HG03280 (cell line): ENCODE measurements at regions not wholly inside any gene's neighbourhood (a gene's known extent, or its start where the extent isn't known, plus 50 kb on each side); places are given as distances from the start of the nearest gene placed in this dataset.
"Not testable (repeated sequence)": the region's sequence is repeated elsewhere in the genome, so short reads cannot be mapped to it uniquely, and the experiment has no call there.

ENCODE experiments used
- ATAC-seq: cut with Tn5 transposase; IDR thresholded peaks from one replicate; pipeline ENCODE4 v1.9.1; 2021; ENCODE audit warnings: mild to moderate bottlenecking, moderate library complexity; ENCODE audit not compliant: unreplicated experiment

DNA sequence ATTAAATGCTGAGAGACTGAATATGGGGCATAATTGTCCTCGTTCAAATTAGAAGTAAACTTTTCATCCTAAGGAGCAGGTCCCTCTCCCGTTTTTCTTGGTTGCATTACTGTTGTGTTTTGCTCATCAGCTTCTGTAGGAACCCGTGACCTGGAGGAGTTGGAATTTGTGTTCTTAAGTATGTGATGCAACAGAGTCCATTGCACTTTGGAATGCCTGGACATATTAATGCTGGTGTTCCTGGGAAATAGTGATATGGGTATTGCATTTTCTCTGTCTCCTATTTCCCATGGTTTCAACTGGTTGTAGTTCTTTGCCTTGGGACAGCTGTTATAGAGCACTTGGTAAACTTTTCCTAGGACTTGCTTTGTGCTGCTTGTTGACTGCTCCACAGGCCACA lies 417.8 kb upstream of the LCORL start:
- ATAC-seq: no peak

DNA sequence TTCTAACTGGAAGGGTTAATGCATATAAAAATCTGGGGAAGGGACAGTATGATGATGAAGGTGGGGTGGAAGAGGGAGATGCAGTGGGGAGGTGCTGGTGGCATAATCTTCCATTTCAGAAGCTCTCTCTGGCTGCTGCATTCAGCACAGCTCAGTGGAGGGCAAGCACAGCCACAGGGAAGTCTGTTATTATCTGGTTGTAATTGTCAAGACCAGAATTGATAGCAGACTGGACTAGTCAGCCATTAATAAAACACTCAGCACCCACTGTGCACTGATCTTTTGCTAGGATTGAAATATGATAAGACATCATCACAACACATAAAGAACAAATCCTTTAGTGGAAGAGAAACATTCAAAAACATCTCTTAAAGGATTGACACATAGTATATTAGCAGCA lies 414.2 kb upstream of the LCORL start:
- no peak for ATAC-seq

DNA sequence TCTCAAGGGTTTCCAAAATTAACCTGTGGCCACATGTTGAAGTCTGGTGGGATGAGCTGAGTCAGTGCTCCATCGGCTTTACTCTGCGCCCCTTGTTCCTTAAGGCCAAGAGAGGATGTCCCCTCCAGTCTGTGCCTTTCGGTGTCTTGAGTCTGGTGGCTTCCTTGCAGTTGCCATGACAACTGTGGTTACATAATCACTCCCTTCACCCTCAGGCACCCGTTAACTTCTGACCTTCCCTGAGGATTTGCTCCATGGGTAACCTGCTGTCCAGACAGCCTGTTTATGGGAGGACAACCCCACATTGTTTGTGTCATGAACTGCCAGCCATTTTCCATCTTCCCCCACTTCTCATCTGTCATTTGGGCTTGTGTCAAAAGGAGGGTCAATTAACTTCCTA lies 401.1 kb upstream of the LCORL start:
- no peak for ATAC-seq

DNA sequence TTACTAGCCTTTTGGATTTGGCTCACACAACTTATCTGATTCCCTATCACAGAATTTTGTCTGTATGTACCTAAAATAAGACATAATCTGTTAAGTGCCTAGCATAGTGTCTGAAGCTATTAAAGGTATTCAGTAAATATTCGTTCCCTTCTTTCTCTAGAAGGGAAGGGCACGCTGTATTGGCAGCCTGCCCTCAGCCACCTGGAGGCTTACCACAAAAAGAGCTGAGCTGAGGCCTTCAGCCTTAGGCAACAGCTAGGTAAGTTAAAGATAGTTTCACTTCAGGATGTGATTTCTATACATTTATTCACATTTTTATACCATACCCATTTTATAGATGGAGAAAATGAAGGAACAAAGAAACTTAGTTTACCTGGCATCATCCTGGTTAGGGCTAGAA lies 400.0 kb upstream of the LCORL start:
- ATAC-seq: no peak

DNA sequence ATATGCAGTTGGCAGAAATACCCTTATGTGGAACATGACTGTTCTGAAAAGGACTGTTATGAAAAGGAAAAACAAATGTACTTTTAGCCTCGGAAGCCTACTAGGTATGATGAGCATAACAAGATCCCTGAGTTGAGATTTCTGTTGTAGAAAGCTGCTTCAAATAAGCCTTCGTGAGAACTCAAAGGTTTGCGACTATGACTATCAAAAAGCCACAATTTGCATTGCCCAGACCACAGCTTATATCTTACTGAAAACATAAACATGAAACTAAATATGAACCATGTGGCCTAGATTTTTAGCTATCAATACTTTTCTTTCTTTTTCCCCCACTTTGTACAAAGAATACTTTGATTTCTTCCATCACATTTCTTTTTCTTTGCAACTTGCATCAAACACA lies 398.2 kb upstream of the LCORL start:
- no peak for ATAC-seq

DNA sequence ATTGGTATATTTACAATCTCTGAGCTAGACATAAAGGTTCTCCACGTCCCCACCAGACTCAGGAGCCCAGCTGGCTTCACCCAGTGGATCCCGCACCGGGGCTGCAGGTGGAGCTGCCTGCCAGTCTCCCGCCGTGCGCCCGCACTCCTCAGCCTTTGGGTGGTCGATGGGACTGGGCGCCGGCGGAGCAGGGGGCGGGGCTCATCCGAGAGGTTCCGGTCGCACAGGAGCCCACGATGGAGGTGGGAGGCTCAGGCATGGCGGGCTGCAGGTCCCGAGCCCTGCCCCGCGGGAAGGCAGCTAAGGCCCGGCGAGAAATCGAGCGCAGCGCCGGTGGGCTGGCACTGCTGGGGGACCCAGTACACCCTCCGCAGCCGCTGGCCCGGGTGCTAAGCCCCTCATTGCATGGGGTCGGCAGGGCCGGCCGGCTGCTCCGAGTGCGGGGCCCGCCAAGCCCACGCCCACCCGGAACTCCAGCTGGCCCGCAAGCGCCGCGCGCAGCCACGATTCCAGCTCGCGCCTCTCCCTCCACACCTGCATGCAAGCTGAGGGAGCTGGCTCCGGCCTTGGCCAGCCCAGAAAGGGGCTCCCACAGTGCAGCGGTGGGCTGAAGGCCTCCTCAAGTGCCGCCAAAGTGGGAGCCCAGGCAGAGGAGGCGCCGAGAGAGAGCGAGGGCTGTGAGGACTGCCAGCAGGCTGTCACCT lies 396.8 kb upstream of the LCORL start:
- ATAC-seq: not testable (repeated sequence)

DNA sequence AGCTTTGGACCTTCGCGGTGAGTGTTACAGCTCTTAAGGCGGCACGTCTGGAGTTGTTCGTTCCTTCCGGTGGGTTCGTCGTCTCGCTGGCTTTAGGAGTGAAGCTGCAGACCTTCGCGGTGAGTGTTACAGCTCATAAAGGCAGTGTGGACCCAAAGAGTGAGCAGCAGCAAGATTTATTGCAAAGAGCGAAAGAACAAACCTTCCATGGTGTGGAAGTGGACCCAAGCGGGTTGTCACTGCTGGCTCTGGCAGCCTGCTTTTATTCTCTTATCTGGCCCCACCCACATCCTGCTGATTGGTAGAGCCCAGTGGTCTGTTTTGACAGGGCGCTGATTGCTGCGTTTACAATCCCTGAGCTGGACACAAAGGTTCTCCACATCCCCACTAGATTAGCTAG lies 396.1 kb upstream of the LCORL start:
- not testable (repeated sequence) for ATAC-seq

DNA sequence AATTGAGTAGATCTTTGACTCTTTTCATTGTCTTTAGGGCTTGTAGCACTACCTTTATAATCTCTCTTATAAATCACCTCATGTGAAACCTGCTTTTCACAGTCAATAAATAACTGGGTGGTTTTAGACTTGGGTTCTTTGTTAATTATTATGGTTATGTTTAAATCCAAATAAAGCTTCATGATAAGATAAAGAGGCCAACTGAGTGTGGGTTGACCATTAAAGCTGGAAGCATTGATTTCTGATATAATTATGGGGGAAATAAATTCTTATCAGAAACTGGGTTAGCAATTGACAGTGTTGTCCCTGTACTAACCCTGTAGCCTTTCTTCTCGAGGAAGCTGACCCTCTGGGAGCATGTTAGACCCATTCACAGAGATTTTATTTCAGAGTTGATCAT lies 384.7 kb upstream of the LCORL start:
- ATAC-seq: no peak

DNA sequence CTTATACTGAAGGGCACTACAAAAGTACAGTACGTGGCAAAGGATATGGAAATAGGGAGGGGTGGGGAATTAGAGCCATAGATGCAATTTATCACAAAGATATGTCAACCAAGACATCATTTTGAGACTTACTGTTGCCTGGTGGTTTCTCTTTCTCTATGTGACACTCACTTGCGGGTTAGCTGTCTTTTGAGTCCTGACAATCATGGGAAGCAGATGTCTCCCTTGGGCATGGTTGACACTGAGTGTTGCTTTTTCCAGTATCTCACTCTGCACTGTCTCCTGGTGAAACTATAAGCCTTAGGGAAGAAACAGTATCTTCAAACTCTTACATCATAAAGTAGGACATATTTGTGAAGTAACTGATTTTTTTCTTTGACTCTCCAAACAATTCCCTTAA lies 383.5 kb upstream of the LCORL start:
- ATAC-seq: no peak

DNA sequence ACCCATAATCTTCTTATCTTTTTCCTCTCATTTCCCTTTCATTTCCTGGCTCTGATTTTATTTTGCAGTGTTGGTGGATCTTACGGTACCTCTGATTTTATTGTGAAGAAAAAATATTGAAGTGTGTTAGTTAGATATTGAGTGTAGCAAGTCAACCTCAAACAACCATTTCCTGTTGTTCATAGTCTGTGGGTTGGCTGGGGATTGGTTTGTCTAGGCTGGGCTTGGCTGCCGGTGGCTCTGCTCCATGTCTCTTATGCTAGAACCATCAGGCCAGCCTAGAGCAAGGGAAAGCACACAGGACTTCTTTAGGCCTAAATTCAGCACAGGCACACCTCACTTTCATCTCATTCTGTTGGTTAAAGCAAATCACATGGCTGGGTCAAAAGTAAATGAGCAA lies 383.1 kb upstream of the LCORL start:
- no peak for ATAC-seq

DNA sequence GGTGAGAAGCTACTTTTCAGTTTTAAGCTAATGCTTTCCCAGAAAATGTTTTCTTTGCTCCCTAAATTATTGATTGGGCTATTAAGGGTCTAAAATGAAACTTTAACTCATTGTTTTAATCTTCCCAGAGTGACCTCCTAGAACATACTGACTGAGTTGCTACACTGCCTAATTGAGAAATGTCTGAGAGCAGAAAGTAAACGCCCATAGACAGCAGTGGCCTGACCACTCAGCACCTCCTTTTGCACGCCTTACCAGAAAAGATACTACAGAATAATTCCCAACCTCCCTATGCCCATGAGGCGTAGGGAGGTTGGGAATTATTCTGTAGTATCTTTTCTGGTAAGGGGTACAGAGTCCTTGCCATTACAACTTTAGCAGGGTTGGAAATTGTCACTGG lies 381.8 kb upstream of the LCORL start:
- ATAC-seq: no peak

DNA sequence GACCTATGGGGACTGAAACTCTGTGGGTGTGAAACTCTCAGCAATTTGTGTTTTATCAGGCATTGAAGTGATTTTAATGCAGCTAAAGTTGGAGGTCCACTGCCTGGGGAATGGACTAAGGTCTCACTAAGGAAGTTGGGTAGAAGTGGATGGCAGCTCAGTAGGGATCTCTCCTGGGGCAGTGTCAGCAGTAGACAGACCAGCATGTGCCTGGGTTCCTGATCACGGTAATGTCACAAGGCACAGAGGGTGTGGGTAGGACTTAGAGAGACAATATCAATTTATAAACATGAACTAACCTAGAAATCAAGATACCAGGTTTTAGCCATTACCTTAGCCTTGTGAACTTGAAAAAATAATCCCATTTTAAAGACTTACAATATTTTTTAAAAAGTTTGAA lies 380.3 kb upstream of the LCORL start:
- ATAC-seq: no peak

DNA sequence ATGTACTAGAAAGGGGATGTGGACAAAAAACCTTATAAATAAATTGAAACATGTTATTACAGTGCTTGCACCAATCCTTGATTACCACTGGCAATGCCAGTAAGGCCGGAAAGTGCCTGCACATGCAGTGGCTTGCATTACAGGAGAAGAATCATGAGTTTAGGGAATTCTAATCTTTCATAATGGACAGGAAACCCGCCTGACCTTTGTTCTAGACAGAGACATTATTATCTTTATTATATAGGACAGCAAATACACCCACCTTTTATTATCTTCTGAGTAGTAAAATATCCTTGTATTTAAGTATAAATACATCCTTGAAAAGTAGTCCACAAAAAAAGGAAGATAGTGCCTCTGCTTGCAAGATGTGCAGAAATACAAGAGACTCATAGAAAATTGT lies 379.9 kb upstream of the LCORL start:
- no peak for ATAC-seq

DNA sequence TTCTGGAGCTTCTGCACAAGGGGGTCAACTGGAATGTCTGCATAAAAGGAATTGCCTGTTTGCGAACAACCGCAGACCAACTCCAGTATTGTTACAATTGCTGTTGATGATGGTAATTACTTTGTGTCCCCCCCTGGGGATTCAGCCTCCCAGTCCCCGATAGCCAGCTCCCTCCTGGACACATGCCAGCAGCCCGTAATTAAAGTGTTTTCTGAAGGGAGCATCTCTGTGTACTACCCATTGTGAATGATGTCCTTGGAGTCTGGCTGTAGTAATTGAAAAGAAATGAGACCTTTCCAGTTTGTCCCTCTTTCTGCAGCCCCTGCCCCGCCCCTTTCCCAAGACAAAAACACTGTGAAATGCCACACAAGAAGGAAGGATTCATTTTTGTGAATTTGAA lies 377.1 kb upstream of the LCORL start:
- ATAC-seq: no peak

DNA sequence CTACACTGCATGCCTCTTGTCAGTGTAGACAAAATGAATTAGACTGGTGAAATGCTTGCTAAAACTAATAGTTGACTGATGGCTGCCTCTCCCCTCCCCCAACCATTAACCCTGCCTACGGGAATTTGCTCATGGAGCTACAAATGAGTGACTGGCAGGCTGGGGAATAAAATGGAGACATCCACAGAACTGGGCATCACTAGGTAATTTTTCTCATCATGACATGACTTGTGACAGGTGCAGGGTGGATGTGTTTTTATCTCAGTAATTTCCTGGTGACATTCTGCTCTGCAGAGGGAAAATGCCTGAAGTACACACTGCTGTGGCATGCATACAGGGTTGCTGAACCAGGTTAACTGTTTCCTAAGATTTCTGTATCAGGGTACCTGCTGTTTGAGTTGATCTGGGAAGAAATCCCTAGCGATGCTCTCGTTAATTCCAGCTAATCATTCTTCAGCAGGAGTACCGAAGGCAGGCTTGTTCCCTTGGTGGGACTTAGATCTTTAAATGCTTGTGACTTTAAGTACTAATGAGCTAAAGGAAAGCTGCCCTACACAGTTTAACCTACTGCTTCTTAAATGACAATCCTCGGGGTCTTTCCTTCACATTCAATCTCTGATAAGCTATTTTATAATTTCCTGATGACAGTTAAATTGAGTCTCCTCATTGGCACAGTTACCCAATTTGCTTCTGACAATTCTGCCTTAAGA lies 376.3 kb upstream of the LCORL start:
- no peak for ATAC-seq

DNA sequence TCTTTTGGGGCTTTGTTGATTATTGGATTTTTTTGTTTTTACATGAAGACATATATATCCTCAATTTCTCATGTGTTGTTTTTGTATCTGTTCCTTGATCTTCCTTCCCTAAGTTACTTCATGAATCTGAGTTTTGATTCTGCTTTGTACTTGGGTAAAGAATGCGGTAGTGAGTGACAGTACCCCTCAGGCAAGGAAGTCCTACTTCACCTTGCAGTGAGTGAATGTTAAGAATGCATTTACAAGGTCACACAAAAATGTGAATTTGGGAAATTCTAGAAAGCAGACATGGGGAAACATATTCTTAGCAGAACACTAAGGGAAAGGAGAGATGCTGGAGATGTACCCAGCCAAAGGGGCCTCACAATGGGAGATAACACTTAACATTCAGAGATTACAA lies 373.1 kb upstream of the LCORL start:
- ATAC-seq: no peak

DNA sequence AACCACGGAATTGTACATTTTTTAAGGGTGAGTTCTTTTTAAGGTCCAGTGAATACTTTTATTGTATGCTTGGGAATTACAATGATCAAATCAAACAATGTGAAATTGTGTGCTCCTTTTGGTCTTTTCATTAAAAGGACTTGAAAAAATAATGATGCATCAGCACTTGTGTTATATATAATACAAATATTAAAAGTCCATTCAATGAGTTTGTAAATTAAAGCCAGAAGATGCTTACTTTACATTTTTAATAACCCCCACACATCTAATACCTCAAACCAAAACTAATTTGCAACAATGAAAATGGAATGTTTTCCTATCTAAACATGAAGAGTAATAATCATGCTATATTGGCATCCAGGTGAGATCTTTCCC lies 369.8 kb upstream of the LCORL start:
- ATAC-seq: no peak

DNA sequence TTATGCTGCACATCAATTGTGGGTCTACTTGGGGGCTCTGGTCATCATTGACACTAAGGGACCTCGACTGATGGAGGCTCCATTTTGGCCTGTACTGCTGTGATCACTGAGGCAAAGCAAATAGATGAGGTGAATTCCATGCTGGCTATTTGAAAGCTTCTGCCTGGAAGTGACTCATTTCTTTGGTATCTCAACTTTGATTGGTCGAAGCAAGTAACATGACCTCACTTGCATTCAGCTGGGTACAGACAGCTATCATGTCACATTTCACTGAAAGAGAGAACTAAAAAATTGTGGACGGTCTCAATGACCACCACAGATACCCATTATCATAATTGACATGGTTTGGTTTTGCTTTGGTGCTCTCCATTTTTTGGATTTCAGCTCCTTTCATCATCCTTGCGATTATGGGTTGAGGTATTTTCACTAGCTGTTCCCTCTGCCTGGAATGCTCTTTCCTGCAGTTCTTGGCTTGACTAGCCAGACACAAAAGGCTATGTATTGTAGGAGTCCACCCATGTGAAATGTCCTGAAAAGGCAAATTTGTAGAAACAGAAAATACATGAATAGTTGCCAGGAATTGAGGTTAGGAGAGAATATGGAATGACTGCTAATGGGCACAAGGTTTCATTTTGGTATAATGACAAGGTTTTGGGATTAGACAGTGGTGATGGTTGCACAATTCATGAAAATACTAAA lies 369.2 kb upstream of the LCORL start:
- no peak for ATAC-seq

DNA sequence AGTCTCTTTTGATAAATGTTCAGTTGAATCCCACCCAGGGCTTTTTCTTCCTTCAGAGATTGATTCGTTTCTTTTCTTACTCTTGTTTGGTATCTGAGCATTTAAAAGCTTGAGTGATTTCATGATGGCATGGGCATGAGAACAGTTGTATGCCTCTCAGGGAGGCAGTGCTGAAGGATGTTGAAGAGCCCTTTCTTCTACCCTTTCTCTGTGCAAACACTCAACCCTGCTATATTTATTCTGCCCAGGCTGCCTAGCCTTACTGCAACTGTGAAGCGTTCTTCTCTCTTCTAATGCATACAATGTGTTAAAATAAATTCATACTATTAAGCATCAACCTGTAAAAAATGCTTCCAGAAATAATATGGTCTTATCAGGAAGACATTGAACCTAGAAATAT lies 367.6 kb upstream of the LCORL start:
- ATAC-seq: no peak

DNA sequence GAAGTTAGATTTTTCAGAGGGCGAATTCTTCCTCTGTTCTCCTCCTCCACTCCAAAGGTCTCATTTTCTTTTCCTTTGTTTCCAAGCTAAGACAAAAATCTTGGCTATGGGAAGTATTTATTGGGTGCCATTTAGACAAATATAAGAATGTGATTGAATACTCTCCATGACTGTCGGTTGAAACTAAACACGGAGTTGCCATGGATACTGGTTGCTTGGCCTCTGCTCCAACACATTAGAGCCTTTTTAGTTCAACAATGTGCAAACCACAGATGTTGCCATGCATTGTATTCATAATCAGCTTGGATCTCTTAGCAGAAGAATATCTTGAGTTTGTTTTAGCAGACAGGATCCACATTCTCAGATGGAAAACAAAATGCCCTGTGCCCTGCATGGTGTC lies 366.5 kb upstream of the LCORL start:
- no peak for ATAC-seq

DNA sequence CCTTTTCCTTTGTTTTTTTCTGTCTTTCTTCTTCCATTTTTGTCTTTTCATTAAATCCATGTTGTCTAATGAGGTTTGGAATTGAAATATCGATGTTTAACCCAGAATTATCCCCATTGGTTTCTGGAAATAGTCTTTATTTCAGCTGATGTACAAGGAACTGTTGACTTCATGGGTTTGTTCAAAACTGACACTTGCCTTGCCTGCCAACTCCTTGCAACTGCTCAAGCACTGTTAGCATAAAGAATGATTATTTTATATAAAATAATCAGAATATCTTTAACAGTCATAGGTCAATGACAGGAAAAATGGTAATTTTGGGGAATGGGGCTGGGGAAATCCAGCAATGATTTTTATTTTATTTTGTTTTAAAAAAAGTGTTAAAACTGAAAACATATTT lies 359.6 kb upstream of the LCORL start:
- no peak for ATAC-seq

DNA sequence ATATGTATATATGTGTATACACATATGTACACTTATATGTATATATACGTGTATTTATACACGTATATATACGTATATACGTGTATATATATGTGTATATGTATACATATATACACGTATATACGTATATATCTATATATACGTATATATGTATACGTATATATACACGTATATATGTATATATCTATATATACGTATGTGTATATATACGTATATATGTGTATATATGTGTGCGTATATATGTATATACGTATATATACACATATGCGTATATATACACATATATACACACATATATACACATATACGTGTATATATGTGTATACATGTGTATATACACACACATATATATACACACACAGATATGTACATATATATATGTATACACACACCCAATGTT lies 348.0 kb upstream of the LCORL start:
- no peak for ATAC-seq
